GM13977 (cell line): ENCODE measurements at regions not wholly inside any gene's neighbourhood (a gene's known extent, or its start where the extent isn't known, plus 50 kb on each side); places are given as distances from the start of the nearest gene placed in this dataset.
"Not testable (repeated sequence)": the region's sequence is repeated elsewhere in the genome, so short reads cannot be mapped to it uniquely, and the experiment has no call there.

Experiments used
- DNase-seq: peaks from one replicate; pipeline ENCODE4 v3.0.0; 2012; ENCODE audit warnings: low spot score
- in situ Hi-C: fragments of 300-500 bp; cut with MboI; formaldehyde crosslinking; loops from one replicate; pipeline ENCODE4 v1.12.0; 2022; ENCODE audit warnings: low sequenced_read_pairs, low pct_unique_long_range_greater_than_20kb, mixed read lengths, inconsistent platforms; ENCODE audit not compliant: unreplicated experiment
- TF ChIP-seq, protein P1 (sequence below): IDR thresholded peaks from 2 replicates; pipeline ENCODE4 v1.5.1; 2012; ENCODE audit warnings: mild to moderate bottlenecking, control low read depth; ENCODE audit not compliant: insufficient read depth; ENCODE audit errors: extremely low read depth, missing control alignments

DNA sequence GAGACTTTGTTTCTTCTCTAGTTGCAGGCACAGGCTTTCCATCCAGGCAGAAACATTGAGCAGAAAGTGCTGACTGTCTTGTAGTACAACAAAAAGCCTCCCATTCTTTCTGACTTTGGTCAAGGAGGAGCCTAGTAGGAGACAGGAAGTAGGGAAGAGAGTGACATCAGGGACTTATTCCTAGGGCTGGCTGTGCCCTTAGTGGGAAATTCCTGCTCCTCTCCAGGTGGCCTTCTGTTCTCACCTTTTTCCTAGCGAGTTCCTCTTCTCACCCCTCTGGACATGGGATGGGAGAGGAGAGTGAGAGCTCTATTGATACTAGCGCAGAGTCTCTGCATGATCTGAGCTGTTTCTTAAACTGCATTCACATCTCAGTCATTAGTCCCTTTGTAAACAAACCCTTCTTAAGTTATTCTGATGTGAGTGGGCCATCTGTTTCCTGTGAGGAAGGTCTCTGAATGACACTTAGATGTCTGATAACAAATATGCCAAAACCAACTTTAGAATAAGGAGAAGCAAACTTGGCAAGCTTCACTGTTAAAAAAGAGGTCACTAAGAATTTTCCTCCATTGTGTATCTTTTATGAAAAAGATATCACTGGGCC lies 455.0 kb downstream of the GJA1 start:
- in situ Hi-C loops, result no loop called here
- TF ChIP-seq, protein P1, sequence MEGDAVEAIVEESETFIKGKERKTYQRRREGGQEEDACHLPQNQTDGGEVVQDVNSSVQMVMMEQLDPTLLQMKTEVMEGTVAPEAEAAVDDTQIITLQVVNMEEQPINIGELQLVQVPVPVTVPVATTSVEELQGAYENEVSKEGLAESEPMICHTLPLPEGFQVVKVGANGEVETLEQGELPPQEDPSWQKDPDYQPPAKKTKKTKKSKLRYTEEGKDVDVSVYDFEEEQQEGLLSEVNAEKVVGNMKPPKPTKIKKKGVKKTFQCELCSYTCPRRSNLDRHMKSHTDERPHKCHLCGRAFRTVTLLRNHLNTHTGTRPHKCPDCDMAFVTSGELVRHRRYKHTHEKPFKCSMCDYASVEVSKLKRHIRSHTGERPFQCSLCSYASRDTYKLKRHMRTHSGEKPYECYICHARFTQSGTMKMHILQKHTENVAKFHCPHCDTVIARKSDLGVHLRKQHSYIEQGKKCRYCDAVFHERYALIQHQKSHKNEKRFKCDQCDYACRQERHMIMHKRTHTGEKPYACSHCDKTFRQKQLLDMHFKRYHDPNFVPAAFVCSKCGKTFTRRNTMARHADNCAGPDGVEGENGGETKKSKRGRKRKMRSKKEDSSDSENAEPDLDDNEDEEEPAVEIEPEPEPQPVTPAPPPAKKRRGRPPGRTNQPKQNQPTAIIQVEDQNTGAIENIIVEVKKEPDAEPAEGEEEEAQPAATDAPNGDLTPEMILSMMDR, result no peak
- no peak for DNase-seq

GRCh38 chr6:121895731-121896130 lies 460.3 kb downstream of the GJA1 start:
- DNase-seq, in situ Hi-C loops: not testable (repeated sequence)

DNA sequence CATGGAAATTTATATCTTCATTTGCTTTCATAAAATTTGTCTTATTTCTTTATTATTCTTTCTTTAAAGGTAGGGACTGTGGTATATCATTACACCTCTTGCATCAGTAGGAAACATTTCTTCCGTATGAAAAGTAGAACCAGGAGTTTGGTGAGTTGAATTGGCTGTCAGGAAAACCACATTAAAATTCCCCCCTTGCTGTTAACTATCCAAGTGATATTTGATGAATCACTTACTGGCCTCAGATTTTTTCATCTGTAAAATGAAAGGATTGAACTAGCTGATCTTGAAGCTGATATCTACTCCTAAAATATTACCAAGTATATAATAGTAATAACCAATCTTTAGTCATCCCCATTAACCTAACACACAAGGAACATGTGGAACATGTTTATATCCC lies 460.9 kb downstream of the GJA1 start:
- DNase-seq, result no peak
- TF ChIP-seq, protein P1, result no peak

DNA sequence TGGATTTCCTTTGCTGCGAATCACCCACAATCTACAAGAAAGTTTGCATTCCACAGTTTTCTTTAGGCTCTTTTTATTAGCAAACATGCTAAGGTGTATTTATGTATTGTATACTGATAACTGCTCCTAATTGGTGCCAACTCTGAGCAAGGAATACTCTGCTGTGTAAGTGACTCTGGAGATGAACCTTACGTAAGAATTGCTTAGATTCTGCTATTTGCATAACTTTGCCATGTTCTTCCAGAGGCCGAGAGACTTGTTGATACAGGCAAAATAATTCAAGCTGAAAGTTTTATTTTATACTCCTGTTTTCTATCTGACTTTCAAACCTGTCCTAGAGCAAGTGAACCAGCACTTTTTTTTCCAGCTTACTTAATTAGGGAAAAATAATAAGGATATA lies 461.3 kb downstream of the GJA1 start:
- no peak for DNase-seq
- TF ChIP-seq, protein P1, result no peak
- in situ Hi-C loops, result no loop called here

More for the DNA sequence above, 460.9 kb downstream of the GJA1 start:
- in situ Hi-C loops, result no loop called here

DNA sequence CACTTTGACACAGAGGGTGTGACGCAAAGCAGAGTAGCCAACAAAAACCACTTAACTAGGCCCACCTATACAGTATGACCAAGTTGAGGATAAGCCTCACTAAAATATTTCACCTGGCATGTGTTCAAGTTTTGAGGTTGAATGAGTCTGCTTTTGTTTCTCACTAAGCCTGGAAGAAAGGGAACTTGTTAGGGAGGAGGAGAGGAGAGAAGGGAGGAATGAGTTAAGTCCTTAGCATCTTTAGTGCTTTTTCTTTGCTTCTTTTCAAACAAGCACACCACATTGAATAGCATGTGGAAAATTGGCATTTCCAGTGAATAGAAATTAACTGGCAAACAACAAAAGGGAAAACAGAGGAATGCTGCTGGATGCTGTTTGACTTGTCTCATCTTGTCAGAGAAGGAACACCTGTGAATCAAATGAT lies 461.9 kb downstream of the GJA1 start:
- in situ Hi-C loops, result no loop called here

GRCh38 chr6:121901432-121901831 lies 466.0 kb downstream of the GJA1 start:
- DNase-seq, result no peak
- TF ChIP-seq, protein P1, result no peak
- in situ Hi-C loops, result no loop called here

More for the DNA sequence above, 461.9 kb downstream of the GJA1 start:
- no peak for DNase-seq
- TF ChIP-seq, protein P1, result no peak

- no peak for DNase-seq
- TF ChIP-seq, protein P1, result no peak
- in situ Hi-C loops, result no loop called here
Observed at GRCh38 chr6:121904559-121904958, 469.1 kb downstream of the GJA1 start.
